ENCODE measurements at regions not wholly inside any gene's neighbourhood (a gene's known extent, or its start where the extent isn't known, plus 50 kb on each side); places are given as distances from the start of the nearest gene placed in this dataset.

GRCh38 chr14:59087711-59088110 is 100.8 kb upstream of the DAAM1 start:
- no peak for TF ChIP-seq CTCF (IDR thresholded peaks at IDR 0.05)
- no peak for TF ChIP-seq POLR2AphosphoS5 (IDR thresholded peaks at IDR 0.05)
- no peak for TF ChIP-seq POLR2A (IDR thresholded peaks at IDR 0.05)

Measured in prostate gland (tissue), 2 donors.